ENCODE measurements at regions not wholly inside any gene's neighbourhood (a gene's known extent, or its start where the extent isn't known, plus 50 kb on each side); places are given as distances from the start of the nearest gene placed in this dataset.

DNA sequence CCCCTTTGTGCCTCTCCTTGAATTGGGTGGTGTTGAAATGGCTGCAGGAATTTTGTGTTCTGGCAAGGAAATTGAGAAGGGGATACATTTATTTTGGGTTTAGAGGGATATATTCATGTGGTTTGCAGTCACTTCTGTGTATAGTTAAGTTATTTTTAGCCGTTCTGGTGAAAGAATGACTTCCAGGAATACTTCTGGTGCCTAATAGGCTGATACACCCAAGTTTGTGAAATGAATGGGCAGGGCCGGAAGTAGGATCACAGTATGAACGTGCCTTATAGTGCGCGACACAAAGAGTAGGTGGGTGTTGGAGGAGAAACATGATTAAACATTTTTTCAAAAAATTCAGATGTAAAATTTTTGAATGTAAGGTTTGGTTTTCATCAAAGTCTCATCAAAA lies 168.6 kb upstream of the ATP5MC3 start:
- H3K9me2 ChIP-seq (ENCODE audit: low read depth, low read length) = no peaks in the 10 kb centered on the region
- H3K9me3 ChIP-seq (ENCODE audit: low read length) = no peaks in the 10 kb centered on the region

GRCh38 chr2:175342085-175342484 lies 160.6 kb upstream of the ATP5MC3 start:
- H3K4me2 ChIP-seq (ENCODE audit: low read length) = no peak overlapping the region
- no peaks in the 10 kb centered on the region for H4K20me1 ChIP-seq (ENCODE audit: insufficient read depth, low read length)
- H3K4me1 ChIP-seq (ENCODE audit: insufficient read depth, low read length, severe bottlenecking) = no peaks in the 10 kb centered on the region
- H3K9me3 ChIP-seq (ENCODE audit: low read length) = 0 out of 2 replicates have a peak, but pooled peaks cover 2% of the 10 kb centered on the region
- no peaks in the 10 kb centered on the region for H3K9me2 ChIP-seq (ENCODE audit: low read depth, low read length)
- no peaks in the 10 kb centered on the region for H3K79me2 ChIP-seq (ENCODE audit: insufficient read depth, low read length)
- no peak overlapping the region for H3K9ac ChIP-seq (ENCODE audit: low read length)
- TF ChIP-seq CTCF (IDR thresholded peaks at IDR 0.05; ENCODE audit: low read length) (no peak), EZH2 (IDR thresholded peaks at IDR 0.05; ENCODE audit: borderline replicate concordance, low read length) (no peak)
- no peaks in the 10 kb centered on the region for H3K36me3 ChIP-seq (ENCODE audit: insufficient read depth, low read length)
- H3K4me3 ChIP-seq (ENCODE audit: low read depth, low read length, poor library complexity, severe bottlenecking) = no peak overlapping the region
- no peak overlapping the region for H2AFZ ChIP-seq (ENCODE audit: low read length)
- H3K27me3 ChIP-seq (ENCODE audit: insufficient read depth, low read length) = no peaks in the 10 kb centered on the region
- H3K27ac ChIP-seq (ENCODE audit: low read depth, low read length, poor library complexity, severe bottlenecking) = no peak overlapping the region
- no peaks in the 10 kb centered on the region for H3F3A ChIP-seq (ENCODE audit: insufficient read depth, low read length)

More for the DNA sequence above, 168.6 kb upstream of the ATP5MC3 start:
- no peak overlapping the region for H3K4me3 ChIP-seq (ENCODE audit: low read depth, low read length, poor library complexity, severe bottlenecking)
- H2AFZ ChIP-seq (ENCODE audit: low read length) = no peak overlapping the region
- H3K27ac ChIP-seq (ENCODE audit: low read depth, low read length, poor library complexity, severe bottlenecking) = no peak overlapping the region
- H4K20me1 ChIP-seq (ENCODE audit: insufficient read depth, low read length) = no peaks in the 10 kb centered on the region
- no peaks in the 10 kb centered on the region for H3K79me2 ChIP-seq (ENCODE audit: insufficient read depth, low read length)
- H3K27me3 ChIP-seq (ENCODE audit: insufficient read depth, low read length) = no peaks in the 10 kb centered on the region
- H3K4me1 ChIP-seq (ENCODE audit: insufficient read depth, low read length, severe bottlenecking) = no peaks in the 10 kb centered on the region
- TF ChIP-seq EZH2 (IDR thresholded peaks at IDR 0.05; ENCODE audit: borderline replicate concordance, low read length) = no peak
- TF ChIP-seq CTCF (IDR thresholded peaks at IDR 0.05; ENCODE audit: low read length) = no peak
- H3K4me2 ChIP-seq (ENCODE audit: low read length) = no peak overlapping the region
- no peaks in the 10 kb centered on the region for H3K36me3 ChIP-seq (ENCODE audit: insufficient read depth, low read length)
- H3F3A ChIP-seq (ENCODE audit: insufficient read depth, low read length) = no peaks in the 10 kb centered on the region
- H3K9ac ChIP-seq (ENCODE audit: low read length) = no peak overlapping the region

DNA sequence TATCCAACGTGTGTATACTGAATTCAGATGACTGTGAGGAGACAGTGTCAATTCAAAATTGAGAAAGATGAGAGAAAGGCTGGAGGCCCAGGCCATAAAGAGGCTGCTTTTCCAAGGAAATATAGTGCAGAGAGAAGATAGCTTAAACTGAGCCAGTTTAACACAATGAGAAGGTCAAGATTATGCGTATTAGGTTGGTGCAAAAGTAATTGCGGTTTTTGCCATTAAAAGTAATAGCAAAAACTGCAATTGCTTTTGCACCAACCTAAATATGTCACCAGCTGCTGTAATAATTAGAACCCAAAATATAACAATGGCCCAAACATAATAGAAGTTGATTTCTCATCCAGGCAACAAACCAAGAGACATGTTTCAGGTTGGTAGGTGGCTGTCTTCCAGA lies 148.7 kb upstream of the ATP5MC3 start:
- H3K9me2 ChIP-seq (ENCODE audit: low read depth, low read length) = no peaks in the 10 kb centered on the region
- no peaks in the 10 kb centered on the region for H3F3A ChIP-seq (ENCODE audit: insufficient read depth, low read length)
- H2AFZ ChIP-seq (ENCODE audit: low read length) = no peak overlapping the region
- no peaks in the 10 kb centered on the region for H3K4me1 ChIP-seq (ENCODE audit: insufficient read depth, low read length, severe bottlenecking)
- no peaks in the 10 kb centered on the region for H4K20me1 ChIP-seq (ENCODE audit: insufficient read depth, low read length)
- H3K9ac ChIP-seq (ENCODE audit: low read length) = no peak overlapping the region
- TF ChIP-seq EZH2 (IDR thresholded peaks at IDR 0.05; ENCODE audit: borderline replicate concordance, low read length) = no peak
- TF ChIP-seq CTCF (IDR thresholded peaks at IDR 0.05; ENCODE audit: low read length) = no peak
- no peak overlapping the region for H3K4me3 ChIP-seq (ENCODE audit: low read depth, low read length, poor library complexity, severe bottlenecking)
- H3K27me3 ChIP-seq (ENCODE audit: insufficient read depth, low read length) = no peaks in the 10 kb centered on the region
- no peak overlapping the region for H3K4me2 ChIP-seq (ENCODE audit: low read length)
- H3K36me3 ChIP-seq (ENCODE audit: insufficient read depth, low read length) = no peaks in the 10 kb centered on the region
- no peaks in the 10 kb centered on the region for H3K9me3 ChIP-seq (ENCODE audit: low read length)
- H3K79me2 ChIP-seq (ENCODE audit: insufficient read depth, low read length) = no peaks in the 10 kb centered on the region
- no peak overlapping the region for H3K27ac ChIP-seq (ENCODE audit: low read depth, low read length, poor library complexity, severe bottlenecking)
